GM12878 (cell line): ENCODE measurements at regions not wholly inside any gene's neighbourhood (a gene's known extent, or its start where the extent isn't known, plus 50 kb on each side); places are given as distances from the start of the nearest gene placed in this dataset.

Source experiments
- BMI1 ChIP-seq: fragments of 450-650 bp; IDR thresholded peaks from 2 replicates; pipeline ENCODE4 v1.6.1; 2016; ENCODE audit warnings: mild to moderate bottlenecking, moderate library complexity, borderline replicate concordance
- CBFB ChIP-seq: IDR thresholded peaks from 2 replicates; pipeline ENCODE4 v1.6.1; 2016; ENCODE audit warnings: antibody characterized with exemption, low read depth
- NR2F1 ChIP-seq: fragments of 450-650 bp; conservative IDR thresholded peaks from 2 replicates; pipeline ENCODE4 v1.6.1; 2017; ENCODE audit warnings: mild to moderate bottlenecking
- POLR2AphosphoS5 ChIP-seq: IDR thresholded peaks from 2 replicates; pipeline ENCODE4 v1.6.1; 2011; ENCODE audit warnings: mild to moderate bottlenecking, low read length, inconsistent platforms
- TF ChIP-seq, protein P1 (sequence below), 3 experiments: IDR thresholded peaks in 2 of 3; conservative IDR thresholded peaks in 1 of 3; 2 replicates each; pipeline ENCODE4 v1.5.1; 2011; ENCODE audit warnings: low read depth in 3 of 3, low read length in 3 of 3, mild to moderate bottlenecking in 3 of 3, control low read depth in 2 of 3, moderate library complexity in 2 of 3, inconsistent platforms in 1 of 3, mixed read lengths in 1 of 3; ENCODE audit not compliant: control insufficient read depth in 2 of 3, insufficient read depth in 1 of 3; ENCODE audit errors: extremely low read depth in 1 of 3
- TF ChIP-seq, protein P2 (sequence below): IDR thresholded peaks from 2 replicates; pipeline ENCODE4 v1.6.1; 2012; ENCODE audit warnings: mild to moderate bottlenecking, low read depth, low read length
- TF ChIP-seq, protein P3 (sequence below): IDR thresholded peaks from 2 replicates; pipeline ENCODE4 v1.6.1; 2012; ENCODE audit warnings: low read depth, low read length, improper control_type of control experiment

DNA sequence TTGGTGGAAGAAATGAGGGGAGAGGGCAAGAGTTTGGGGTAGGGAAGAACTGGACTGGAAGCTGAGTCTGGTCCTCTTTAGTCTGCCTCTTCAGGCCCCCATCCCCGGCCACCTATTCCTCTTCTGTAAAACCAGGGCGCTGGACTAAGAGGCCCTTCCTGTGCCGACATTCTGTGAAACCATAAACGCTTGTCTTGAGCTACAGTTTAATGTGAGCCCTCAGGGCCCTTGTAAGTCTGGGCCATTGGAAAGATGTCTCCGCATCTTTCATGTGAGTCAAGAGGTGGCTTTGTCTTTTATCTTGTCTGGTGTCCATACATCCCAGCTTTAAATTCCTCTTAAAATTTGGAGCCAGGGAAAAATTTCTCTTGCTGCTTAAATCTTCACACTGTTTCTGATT is 90.6 kb downstream of the PLCE1 start:
- TF ChIP-seq, protein P1, sequence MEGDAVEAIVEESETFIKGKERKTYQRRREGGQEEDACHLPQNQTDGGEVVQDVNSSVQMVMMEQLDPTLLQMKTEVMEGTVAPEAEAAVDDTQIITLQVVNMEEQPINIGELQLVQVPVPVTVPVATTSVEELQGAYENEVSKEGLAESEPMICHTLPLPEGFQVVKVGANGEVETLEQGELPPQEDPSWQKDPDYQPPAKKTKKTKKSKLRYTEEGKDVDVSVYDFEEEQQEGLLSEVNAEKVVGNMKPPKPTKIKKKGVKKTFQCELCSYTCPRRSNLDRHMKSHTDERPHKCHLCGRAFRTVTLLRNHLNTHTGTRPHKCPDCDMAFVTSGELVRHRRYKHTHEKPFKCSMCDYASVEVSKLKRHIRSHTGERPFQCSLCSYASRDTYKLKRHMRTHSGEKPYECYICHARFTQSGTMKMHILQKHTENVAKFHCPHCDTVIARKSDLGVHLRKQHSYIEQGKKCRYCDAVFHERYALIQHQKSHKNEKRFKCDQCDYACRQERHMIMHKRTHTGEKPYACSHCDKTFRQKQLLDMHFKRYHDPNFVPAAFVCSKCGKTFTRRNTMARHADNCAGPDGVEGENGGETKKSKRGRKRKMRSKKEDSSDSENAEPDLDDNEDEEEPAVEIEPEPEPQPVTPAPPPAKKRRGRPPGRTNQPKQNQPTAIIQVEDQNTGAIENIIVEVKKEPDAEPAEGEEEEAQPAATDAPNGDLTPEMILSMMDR (IDR thresholded peaks at IDR 0.05 in 2 of 3, conservative IDR thresholded peaks at IDR 0.05 in 1 of 3; ENCODE audit: control insufficient read depth in 2 of 3, extremely low read depth in 1 of 3, insufficient read depth in 1 of 3, low read depth in 3 of 3, low read length in 3 of 3) = no peak
- no peak for TF ChIP-seq BMI1
- TF ChIP-seq NR2F1 = no peak
- TF ChIP-seq CBFB = no peak
- TF ChIP-seq, protein P2, sequence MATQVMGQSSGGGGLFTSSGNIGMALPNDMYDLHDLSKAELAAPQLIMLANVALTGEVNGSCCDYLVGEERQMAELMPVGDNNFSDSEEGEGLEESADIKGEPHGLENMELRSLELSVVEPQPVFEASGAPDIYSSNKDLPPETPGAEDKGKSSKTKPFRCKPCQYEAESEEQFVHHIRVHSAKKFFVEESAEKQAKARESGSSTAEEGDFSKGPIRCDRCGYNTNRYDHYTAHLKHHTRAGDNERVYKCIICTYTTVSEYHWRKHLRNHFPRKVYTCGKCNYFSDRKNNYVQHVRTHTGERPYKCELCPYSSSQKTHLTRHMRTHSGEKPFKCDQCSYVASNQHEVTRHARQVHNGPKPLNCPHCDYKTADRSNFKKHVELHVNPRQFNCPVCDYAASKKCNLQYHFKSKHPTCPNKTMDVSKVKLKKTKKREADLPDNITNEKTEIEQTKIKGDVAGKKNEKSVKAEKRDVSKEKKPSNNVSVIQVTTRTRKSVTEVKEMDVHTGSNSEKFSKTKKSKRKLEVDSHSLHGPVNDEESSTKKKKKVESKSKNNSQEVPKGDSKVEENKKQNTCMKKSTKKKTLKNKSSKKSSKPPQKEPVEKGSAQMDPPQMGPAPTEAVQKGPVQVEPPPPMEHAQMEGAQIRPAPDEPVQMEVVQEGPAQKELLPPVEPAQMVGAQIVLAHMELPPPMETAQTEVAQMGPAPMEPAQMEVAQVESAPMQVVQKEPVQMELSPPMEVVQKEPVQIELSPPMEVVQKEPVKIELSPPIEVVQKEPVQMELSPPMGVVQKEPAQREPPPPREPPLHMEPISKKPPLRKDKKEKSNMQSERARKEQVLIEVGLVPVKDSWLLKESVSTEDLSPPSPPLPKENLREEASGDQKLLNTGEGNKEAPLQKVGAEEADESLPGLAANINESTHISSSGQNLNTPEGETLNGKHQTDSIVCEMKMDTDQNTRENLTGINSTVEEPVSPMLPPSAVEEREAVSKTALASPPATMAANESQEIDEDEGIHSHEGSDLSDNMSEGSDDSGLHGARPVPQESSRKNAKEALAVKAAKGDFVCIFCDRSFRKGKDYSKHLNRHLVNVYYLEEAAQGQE = no peak
- TF ChIP-seq, protein P3, sequence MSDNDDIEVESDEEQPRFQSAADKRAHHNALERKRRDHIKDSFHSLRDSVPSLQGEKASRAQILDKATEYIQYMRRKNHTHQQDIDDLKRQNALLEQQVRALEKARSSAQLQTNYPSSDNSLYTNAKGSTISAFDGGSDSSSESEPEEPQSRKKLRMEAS = no peak
- TF ChIP-seq POLR2AphosphoS5 = no peak
